ENCODE measurements at regions not wholly inside any gene's neighbourhood (a gene's known extent, or its start where the extent isn't known, plus 50 kb on each side); places are given as distances from the start of the nearest gene placed in this dataset.
"Not testable (repeated sequence)": the region's sequence is repeated elsewhere in the genome, so short reads cannot be mapped to it uniquely, and the experiment has no call there.

- not testable (repeated sequence) for TF ChIP-seq POLR2AphosphoS5 (IDR thresholded peaks at IDR 0.05; ENCODE audit: borderline replicate concordance, low read depth, low read length); EZH2 (IDR thresholded peaks at IDR 0.05)
Observed at GRCh38 chr17:15831182-15831581, 99.1 kb downstream of the TBC1D26 start.
